ENCODE measurements at regions not wholly inside any gene's neighbourhood (a gene's known extent, or its start where the extent isn't known, plus 50 kb on each side); places are given as distances from the start of the nearest gene placed in this dataset.

GRCh38 chr6:23175391-23175790, 606.0 kb downstream of the HDGFL1 start:
- no peaks in the 10 kb centered on the region for H3K9me2 ChIP-seq (ENCODE audit: insufficient read depth, low read length)
- no peaks in the 10 kb centered on the region for H3K27me3 ChIP-seq (ENCODE audit: insufficient read depth, low read depth, low read length)
- H3K36me3 ChIP-seq (ENCODE audit: insufficient read depth, low read length), result no peaks in the 10 kb centered on the region
- H3F3A ChIP-seq (ENCODE audit: insufficient read depth, low read length, poor library complexity, severe bottlenecking), result peaks cover 3% of the 10 kb centered on the region
- no peak overlapping the region for H3K4me2 ChIP-seq (ENCODE audit: low read length)
- H3K79me2 ChIP-seq (replicated peaks; ENCODE audit: insufficient read depth, low read length), result no peaks in the 10 kb centered on the region
- no peaks in the 10 kb centered on the region for H4K20me1 ChIP-seq (ENCODE audit: insufficient read depth)
- no peaks in the 10 kb centered on the region for H3K9me3 ChIP-seq (ENCODE audit: low read length)
- no peak overlapping the region for H3K27ac ChIP-seq (ENCODE audit: low read length)
- no peak overlapping the region for H3K4me3 ChIP-seq (ENCODE audit: low read length)
- H2AFZ ChIP-seq (ENCODE audit: low read depth, low read length), result no peak overlapping the region
- no peak overlapping the region for H3K9ac ChIP-seq (ENCODE audit: low read length)
- TF ChIP-seq EZH2 (IDR thresholded peaks at IDR 0.05; ENCODE audit: borderline replicate concordance, insufficient read depth, low read length, poor library complexity, severe bottlenecking), result no peak

DNA sequence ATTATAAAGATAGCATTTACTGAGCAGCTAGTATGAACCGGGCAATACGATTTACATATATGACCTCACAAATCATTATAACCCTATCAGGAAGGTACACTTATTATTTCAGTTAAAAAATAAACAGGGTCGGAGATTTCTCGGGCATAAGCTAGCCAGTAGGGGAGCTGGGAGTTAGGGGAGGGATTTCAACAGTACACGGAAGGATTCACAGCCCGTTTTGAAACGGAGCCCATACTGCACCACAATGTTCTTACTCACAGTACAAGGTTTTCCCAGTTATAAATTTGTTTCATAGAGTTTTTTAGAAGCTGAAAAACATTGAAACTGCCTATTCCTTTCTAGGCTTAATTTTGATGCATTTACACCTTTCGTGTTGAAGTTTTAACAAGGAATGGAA, 607.1 kb downstream of the HDGFL1 start:
- H2AFZ ChIP-seq (ENCODE audit: low read depth, low read length), result no peak overlapping the region
- H3K4me2 ChIP-seq (ENCODE audit: low read length), result no peak overlapping the region
- peaks cover 3% of the 10 kb centered on the region for H3F3A ChIP-seq (ENCODE audit: insufficient read depth, low read length, poor library complexity, severe bottlenecking)

More for the DNA sequence above, 607.1 kb downstream of the HDGFL1 start:
- no peaks in the 10 kb centered on the region for H3K9me3 ChIP-seq (ENCODE audit: low read length)
- no peaks in the 10 kb centered on the region for H3K9me2 ChIP-seq (ENCODE audit: insufficient read depth, low read length)
- H4K20me1 ChIP-seq (ENCODE audit: insufficient read depth), result no peaks in the 10 kb centered on the region
- no peak for TF ChIP-seq POLR2AphosphoS5 (IDR thresholded peaks at IDR 0.05)
- TF ChIP-seq EP300 (conservative IDR thresholded peaks at IDR 0.05; ENCODE audit: poor library complexity, severe bottlenecking), result no peak
- no peak for TF ChIP-seq TAF1 (IDR thresholded peaks at IDR 0.05; ENCODE audit: low read depth)
- TF ChIP-seq RAD21 (conservative IDR thresholded peaks at IDR 0.05), result no peak
- no peak for TF ChIP-seq REST (IDR thresholded peaks at IDR 0.05; ENCODE audit: borderline replicate concordance)
- no peak for TF ChIP-seq EZH2 (IDR thresholded peaks at IDR 0.05; ENCODE audit: borderline replicate concordance, insufficient read depth, low read length, poor library complexity, severe bottlenecking)
- TF ChIP-seq, protein P1, sequence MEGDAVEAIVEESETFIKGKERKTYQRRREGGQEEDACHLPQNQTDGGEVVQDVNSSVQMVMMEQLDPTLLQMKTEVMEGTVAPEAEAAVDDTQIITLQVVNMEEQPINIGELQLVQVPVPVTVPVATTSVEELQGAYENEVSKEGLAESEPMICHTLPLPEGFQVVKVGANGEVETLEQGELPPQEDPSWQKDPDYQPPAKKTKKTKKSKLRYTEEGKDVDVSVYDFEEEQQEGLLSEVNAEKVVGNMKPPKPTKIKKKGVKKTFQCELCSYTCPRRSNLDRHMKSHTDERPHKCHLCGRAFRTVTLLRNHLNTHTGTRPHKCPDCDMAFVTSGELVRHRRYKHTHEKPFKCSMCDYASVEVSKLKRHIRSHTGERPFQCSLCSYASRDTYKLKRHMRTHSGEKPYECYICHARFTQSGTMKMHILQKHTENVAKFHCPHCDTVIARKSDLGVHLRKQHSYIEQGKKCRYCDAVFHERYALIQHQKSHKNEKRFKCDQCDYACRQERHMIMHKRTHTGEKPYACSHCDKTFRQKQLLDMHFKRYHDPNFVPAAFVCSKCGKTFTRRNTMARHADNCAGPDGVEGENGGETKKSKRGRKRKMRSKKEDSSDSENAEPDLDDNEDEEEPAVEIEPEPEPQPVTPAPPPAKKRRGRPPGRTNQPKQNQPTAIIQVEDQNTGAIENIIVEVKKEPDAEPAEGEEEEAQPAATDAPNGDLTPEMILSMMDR (IDR thresholded peaks at IDR 0.05; ENCODE audit: poor library complexity, severe bottlenecking), result no peak
- TF ChIP-seq SMC3 (conservative IDR thresholded peaks at IDR 0.05; ENCODE audit: poor library complexity), result no peak
- TF ChIP-seq MXI1 (conservative IDR thresholded peaks at IDR 0.05; ENCODE audit: poor library complexity, severe bottlenecking), result no peak
- H3K27ac ChIP-seq (ENCODE audit: low read length), result no peak overlapping the region
- no peaks in the 10 kb centered on the region for H3K79me2 ChIP-seq (replicated peaks; ENCODE audit: insufficient read depth, low read length)
- no peak overlapping the region for H3K4me3 ChIP-seq (ENCODE audit: low read length)
- H3K9ac ChIP-seq (ENCODE audit: low read length), result no peak overlapping the region
- H3K36me3 ChIP-seq (ENCODE audit: insufficient read depth, low read length), result no peaks in the 10 kb centered on the region
- no peaks in the 10 kb centered on the region for H3K27me3 ChIP-seq (ENCODE audit: insufficient read depth, low read depth, low read length)

Measured in neural cell (in vitro differentiated cells).